Hepatic stellate cell (primary cell): ENCODE measurements at regions not wholly inside any gene's neighbourhood (a gene's known extent, or its start where the extent isn't known, plus 50 kb on each side); places are given as distances from the start of the nearest gene placed in this dataset.
"Not testable (repeated sequence)": the region's sequence is repeated elsewhere in the genome, so short reads cannot be mapped to it uniquely, and the experiment has no call there.

Experiments
- DNase-seq: peaks from one replicate; pipeline ENCODE4 v3.0.0; 2011; ENCODE audit warnings: low spot score

GRCh38 chr2:91571239-91571923, 2879.9 kb downstream of the RPIA start:
- not testable (repeated sequence) for DNase-seq

- not testable (repeated sequence) for DNase-seq
These were observed 2881.5 kb downstream of the RPIA start for GRCh38 chr2:91573018-91573417.

- DNase-seq = not testable (repeated sequence)
These were observed 2882.3 kb downstream of the RPIA start for GRCh38 chr2:91573755-91574154.

DNA sequence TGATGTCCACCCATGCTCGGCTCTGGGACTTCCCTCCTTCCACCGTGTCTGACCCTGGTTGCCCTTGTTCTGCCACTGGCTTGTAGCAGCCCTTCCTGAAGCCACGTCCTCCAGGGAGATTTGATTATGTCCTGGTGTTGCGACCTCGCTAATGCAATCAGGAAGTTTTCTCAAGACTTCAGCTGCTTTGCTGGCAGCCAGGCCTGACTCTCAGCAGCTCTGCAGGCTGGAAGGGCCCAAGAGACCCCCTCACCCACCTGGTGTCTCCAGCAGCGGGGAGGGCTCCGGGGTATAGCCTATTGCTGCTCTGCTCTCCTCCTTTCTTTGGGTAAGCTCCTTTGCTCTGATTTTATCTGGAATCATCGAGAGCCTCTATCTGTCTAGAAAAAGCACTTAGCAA, 2882.8 kb downstream of the RPIA start:
- not testable (repeated sequence) for DNase-seq

DNA sequence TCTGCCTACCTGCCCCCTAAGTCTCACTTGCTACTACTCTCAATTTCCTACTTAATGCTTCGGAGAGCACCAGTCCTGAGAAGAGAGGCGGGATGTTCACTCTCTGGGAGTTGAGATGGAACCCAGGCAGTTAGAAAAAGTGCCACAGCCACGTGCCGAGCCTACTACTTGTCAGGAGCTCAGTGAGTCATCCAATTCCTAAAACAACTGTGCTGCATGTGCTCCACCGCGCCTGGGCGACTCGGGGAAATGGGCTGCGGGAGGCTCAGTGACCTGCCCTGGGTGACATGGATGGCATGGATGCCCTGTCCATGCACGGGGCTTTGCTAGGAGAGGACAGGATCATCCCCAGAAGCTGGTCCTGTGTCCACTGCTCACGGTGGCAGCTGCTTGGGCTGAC, 2884.2 kb downstream of the RPIA start:
- DNase-seq = not testable (repeated sequence)

- DNase-seq = not testable (repeated sequence)
These were observed 2885.9 kb downstream of the RPIA start for GRCh38 chr2:91577406-91577805.

DNA sequence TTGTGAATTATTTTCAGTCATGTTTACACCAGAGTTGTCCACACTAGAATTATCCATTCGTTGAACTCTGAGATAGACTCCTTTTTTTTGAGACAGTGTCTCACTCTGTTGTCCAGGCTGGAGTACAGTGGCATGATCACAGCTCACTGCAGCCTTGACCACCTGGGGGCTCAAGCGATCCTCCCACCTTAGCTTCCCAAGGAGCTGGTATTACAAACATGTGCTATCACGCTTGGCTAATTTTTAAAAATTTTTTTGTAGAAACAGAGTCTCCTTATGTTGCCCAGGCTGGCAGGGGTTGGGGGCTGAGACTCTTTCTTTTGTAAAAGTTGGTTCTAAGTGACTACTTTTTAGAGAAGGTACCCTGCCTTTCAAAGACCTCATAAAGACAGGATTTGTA, 2887.2 kb downstream of the RPIA start:
- not testable (repeated sequence) for DNase-seq

GRCh38 chr2:91579555-91579954, 2888.1 kb downstream of the RPIA start:
- not testable (repeated sequence) for DNase-seq

DNA sequence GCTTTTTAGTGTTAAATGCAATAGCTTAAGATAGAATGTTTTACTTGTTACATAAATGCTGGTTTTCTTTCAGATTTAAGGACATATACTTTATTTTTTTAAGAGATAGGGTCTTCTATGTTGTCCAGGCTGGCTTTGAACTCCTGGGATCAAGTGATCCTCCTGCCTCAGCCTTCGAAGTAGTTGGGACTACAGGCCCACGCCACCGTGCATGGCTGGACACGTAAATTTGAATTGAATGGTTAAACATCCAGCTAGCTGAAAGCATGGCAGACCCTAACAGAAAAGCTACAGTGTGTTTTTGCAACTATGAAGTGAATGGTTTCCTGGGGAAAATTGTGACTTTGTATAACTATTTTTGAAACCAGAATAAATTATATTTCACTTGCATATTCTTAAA, 2888.6 kb downstream of the RPIA start:
- not testable (repeated sequence) for DNase-seq

GRCh38 chr2:91587098-91587497, 2895.6 kb downstream of the RPIA start:
- DNase-seq = not testable (repeated sequence)

DNA sequence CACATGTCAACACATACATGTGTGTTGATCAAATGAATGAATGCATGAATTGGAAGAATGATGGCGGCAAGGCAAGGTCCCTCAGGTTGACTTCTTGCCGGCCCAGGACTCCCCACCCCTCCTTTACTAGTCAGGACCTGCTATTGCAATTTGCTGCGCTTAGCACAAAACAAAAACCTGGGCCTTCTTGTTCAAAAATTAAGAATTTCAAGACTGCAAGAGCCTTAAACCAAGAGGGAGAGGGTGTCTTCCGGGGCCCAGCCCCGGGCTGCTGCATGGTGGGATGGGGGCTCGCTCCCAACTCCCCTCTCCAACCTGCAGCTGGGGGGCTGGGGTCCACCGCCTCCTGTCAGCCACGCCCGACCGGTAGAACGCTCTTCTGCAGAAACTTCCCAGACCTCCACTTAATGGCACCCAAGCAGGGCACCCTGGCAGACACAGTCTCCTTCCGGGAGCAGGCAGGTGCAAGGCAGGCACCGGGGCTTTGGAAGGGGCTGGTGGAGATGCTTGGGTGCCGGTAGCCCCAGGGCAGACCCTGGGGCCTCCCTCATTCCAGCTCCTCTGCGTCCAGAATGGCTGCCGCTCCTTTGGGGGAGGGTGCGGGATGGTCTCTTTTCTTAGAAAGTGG, 2896.5 kb downstream of the RPIA start:
- DNase-seq = not testable (repeated sequence)

GRCh38 chr2:91588782-91589223, 2897.3 kb downstream of the RPIA start:
- not testable (repeated sequence) for DNase-seq

DNA sequence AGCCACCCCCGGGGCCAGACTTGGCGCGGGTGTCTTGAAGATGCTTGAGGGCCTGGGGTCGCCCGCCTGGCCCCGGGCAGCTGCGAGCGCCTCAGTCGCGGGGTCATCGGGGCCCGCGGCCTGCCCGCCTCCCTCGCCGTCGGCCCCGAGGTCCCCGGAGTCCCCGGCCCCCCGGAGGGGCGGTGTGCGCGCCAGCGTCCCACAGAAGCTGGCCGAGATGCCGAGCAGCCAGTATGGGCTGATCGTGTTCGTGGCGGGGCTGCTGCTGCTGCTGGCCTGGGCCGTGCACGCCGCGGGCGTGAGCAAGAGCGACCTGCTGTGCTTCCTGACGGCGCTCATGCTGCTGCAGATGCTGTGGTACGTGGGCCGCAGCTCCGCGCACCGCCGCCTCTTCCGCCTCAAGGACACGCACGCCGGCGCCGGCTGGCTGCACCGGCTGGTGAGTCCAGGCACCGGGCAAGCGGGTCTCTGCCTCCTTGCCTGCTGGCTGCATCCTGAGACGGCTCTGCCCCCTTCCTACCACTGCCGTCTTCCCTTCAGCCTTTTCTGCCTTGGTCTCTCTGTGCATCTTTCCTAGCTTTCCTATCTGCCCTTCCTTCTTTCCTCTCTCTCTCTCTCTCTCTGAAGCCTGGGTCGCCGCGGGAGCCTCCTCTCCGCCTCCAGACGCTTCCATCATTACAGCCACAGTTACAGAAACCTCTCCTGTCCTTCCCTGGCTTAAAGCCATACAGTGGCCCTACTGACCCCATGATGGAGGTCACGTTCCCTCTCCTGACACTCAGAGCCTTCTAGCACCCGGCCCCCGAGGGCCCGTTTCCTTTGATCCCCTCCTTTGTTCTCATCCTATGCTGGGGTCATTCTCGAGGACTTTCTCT, 2898.2 kb downstream of the RPIA start:
- not testable (repeated sequence) for DNase-seq

DNA sequence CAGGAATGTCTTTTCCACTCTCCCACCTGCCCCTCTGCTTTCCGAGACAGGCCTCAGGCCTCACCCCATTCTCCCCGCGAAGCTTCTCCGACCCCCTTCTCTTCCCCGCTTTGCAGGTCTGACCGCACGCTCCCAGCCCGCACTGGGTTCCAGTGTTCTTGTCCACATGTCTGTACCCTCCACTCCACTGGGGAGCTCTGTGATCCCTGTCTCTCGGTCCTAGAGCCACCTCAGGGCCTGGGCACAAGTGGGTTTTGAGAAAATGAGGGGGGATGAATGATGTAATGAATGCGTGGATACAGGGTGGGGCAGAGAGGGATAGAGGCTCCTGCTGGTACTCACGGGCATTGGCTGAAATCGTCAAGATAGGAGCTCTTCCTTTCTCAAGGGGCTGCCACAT, 2898.9 kb downstream of the RPIA start:
- not testable (repeated sequence) for DNase-seq

DNA sequence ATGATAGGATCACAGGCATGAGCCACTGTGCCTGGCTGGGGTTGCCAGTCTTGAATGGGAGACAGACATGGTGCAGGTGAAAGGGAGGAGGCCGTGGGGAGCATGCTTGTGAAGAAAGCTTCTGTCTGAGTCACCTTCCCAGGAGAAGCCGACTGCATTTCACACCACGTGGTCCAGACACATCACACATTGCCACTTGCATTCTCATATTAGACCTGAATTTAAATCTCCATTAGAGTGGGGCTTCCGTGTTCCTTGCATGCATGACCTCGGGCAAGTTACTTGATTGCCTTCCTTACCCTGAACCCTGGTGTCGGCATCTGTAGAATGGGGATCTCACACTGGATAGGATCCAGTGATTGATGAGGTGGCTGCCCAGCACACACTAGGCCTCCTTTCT, 2899.6 kb downstream of the RPIA start:
- DNase-seq = not testable (repeated sequence)

DNA sequence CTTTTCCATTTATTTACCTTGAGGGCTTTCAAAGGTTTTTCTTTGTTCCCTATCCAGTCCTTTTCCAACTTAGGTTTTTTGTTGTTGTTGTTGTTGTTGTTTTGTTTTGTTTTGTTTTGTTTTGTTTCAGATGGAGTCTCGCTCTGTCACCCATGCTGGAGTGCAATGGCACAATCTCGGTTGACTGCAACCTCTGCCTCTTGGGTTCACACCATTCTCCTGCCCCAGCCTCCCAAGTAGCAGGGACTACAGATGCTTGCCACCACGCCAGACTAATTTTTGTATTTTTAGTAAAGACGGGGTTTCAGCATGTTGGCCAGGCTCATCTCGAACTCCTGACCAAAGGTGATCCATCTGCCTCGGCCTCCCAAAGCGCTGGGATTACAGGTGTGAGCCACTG, 2906.0 kb downstream of the RPIA start:
- not testable (repeated sequence) for DNase-seq

GRCh38 chr2:91598519-91598918, 2907.0 kb downstream of the RPIA start:
- DNase-seq = not testable (repeated sequence)

DNA sequence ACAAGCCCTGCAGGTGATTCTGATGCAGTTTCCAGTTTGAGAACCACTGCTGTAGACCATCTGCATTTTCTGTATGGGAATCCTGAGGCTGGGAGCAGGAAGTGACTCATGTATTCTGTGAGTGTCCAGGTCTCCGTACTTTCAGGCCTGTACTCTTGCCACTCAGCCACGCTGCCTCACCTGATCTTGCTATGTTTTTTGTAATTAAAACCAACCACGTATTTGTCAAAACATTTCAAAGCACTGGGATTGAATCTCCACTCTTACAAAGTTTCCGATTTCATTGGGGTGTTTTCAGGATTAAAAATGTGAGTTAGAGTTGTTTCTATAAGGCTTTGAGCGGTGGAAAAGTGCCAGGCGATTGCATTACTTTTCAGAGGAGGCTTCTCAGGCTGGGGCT, 2907.5 kb downstream of the RPIA start:
- DNase-seq = not testable (repeated sequence)

GRCh38 chr2:91602860-91603259, 2911.4 kb downstream of the RPIA start:
- DNase-seq = not testable (repeated sequence)

DNA sequence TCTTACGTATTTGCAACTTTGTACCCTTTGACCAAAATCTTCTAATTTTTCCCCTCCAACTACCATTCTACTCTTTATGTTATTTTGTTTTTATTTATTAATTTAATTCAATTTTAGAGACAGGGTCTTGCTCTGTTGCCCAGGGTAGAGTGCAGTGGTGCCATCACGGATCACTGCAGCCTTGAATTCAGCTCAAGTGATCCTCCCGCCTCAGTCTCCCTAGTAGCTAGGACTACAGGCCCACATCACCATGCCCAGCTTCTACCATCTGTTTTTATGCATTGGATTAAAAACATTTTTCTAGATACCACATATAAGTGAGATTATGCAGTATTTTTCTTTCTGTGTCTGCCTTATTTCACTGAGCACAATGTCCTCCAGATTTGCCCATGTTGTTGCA, 2912.5 kb downstream of the RPIA start:
- DNase-seq = not testable (repeated sequence)

- not testable (repeated sequence) for DNase-seq
These were observed 2913.2 kb downstream of the RPIA start for GRCh38 chr2:91604629-91605028.

- DNase-seq = not testable (repeated sequence)
These were observed 2932.3 kb downstream of the RPIA start for GRCh38 chr2:91623739-91624138.
